ENCODE measurements at regions not wholly inside any gene's neighbourhood (a gene's known extent, or its start where the extent isn't known, plus 50 kb on each side); places are given as distances from the start of the nearest gene placed in this dataset.

DNA sequence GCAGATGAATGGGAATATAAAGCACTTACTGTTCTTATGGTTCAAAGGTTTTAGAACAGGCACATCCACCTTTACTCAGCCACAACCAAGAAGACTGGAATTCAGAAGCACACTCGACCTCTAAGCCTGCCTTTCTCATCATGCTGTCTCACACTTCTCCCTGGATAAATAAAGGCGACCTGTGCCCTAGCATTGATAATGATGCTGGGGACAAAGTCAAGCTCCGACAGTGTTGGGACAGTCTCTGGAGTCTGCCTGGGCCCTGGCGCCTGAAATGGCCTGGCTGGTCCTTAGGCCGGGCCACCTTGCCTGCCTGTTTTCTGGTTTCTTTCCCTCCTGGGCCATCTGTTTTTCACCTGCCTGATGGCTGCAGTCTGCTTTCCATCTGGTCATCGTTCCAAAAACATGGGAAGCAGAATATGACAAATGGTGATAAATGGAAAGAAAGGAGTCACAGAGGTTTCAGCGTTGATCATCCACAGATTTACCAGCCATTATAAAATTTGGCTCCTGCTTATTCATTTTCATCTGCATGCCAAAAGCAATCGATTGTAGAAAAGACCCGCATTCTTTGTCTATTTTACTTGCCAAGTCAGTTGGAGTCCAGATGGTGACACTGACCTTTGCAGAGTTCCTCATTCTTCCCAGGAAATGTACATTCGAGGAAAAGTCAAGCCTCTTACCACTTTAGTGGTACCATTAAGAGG, 91.2 kb upstream of the KCNJ15 start:
- Histone ChIP-seq H3K9me2 (ENCODE audit: insufficient read depth, low read length) (no peaks in the 10 kb centered on the region), H3K36me3 (ENCODE audit: insufficient read depth, low read length) (no peaks in the 10 kb centered on the region), H3K4me3 (ENCODE audit: low read depth, low read length, poor library complexity, severe bottlenecking) (no peak overlapping the region), H3K4me1 (ENCODE audit: insufficient read depth, low read length, poor library complexity, severe bottlenecking) (no peaks in the 10 kb centered on the region), H3K27ac (ENCODE audit: low read depth, low read length, poor library complexity, severe bottlenecking) (no peak overlapping the region), H3K9me3 (ENCODE audit: low read length) (no peaks in the 10 kb centered on the region), H3K4me2 (ENCODE audit: low read length) (no peak overlapping the region), H2AFZ (ENCODE audit: low read length) (no peak overlapping the region), H3K79me2 (ENCODE audit: insufficient read depth, low read depth, low read length) (no peaks in the 10 kb centered on the region), H4K20me1 (ENCODE audit: insufficient read depth, low read length) (no peaks in the 10 kb centered on the region)
- TF ChIP-seq, protein P1, sequence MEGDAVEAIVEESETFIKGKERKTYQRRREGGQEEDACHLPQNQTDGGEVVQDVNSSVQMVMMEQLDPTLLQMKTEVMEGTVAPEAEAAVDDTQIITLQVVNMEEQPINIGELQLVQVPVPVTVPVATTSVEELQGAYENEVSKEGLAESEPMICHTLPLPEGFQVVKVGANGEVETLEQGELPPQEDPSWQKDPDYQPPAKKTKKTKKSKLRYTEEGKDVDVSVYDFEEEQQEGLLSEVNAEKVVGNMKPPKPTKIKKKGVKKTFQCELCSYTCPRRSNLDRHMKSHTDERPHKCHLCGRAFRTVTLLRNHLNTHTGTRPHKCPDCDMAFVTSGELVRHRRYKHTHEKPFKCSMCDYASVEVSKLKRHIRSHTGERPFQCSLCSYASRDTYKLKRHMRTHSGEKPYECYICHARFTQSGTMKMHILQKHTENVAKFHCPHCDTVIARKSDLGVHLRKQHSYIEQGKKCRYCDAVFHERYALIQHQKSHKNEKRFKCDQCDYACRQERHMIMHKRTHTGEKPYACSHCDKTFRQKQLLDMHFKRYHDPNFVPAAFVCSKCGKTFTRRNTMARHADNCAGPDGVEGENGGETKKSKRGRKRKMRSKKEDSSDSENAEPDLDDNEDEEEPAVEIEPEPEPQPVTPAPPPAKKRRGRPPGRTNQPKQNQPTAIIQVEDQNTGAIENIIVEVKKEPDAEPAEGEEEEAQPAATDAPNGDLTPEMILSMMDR (conservative IDR thresholded peaks at IDR 0.05; ENCODE audit: low read length), result no peak
- TF ChIP-seq EZH2phosphoT487 (IDR thresholded peaks at IDR 0.05; ENCODE audit: borderline replicate concordance, low read depth, low read length), result no peak
- no peak for DNase-seq (ENCODE audit: low spot score)
- ChIA-PET CTCF (ENCODE audit: unreplicated experiment) (no interaction called here), POLR2A (interaction anchor here (1.0 kb wide), 1 partner anchor 38 kb away, joined by 3 read pairs; no protein-coding TSS in a partner anchor)
- intact Hi-C loops (cut with micrococcal nuclease; ENCODE audit: unreplicated experiment), result no loop called here
- BruUV-seq (replicated peaks), result no TSS peak

DNA sequence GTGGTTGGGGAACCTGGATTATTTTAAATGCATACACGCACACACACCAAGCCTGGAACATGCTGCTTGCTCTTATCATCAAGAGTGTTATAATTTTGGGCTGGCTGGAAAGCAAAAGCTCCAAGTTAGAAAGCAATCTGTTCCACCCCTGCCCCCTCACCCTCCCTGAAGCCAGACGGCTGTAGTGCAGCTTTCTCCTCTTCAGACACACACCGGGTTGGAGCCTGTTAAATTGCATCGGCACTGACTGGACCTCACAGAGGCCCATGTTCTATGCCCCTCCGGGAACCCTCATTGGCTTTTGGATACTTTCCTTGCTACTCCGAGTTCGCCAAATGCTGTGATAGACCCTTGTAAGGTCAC, 90.6 kb upstream of the KCNJ15 start:
- H3K4me1 ChIP-seq (ENCODE audit: insufficient read depth, low read length, poor library complexity, severe bottlenecking), result no peaks in the 10 kb centered on the region
- intact Hi-C loops (cut with micrococcal nuclease; ENCODE audit: unreplicated experiment), result no loop called here
- POLR2A ChIA-PET, result interaction anchor here (1.0 kb wide), 1 partner anchor 37 kb away, joined by 3 read pairs; no protein-coding TSS in a partner anchor
- no TSS peak for BruUV-seq (replicated peaks)
- H3K79me2 ChIP-seq (ENCODE audit: insufficient read depth, low read depth, low read length), result no peaks in the 10 kb centered on the region
- H3K4me3 ChIP-seq (ENCODE audit: low read depth, low read length, poor library complexity, severe bottlenecking), result no peak overlapping the region
- H3K4me2 ChIP-seq (ENCODE audit: low read length), result no peak overlapping the region
- TF ChIP-seq, protein P1 (conservative IDR thresholded peaks at IDR 0.05; ENCODE audit: low read length), result no peak
- TF ChIP-seq EZH2phosphoT487 (IDR thresholded peaks at IDR 0.05; ENCODE audit: borderline replicate concordance, low read depth, low read length), result no peak
- H3K27ac ChIP-seq (ENCODE audit: low read depth, low read length, poor library complexity, severe bottlenecking), result no peak overlapping the region
- CTCF ChIA-PET (ENCODE audit: unreplicated experiment), result no interaction called here
- no peaks in the 10 kb centered on the region for H4K20me1 ChIP-seq (ENCODE audit: insufficient read depth, low read length)
- H3K36me3 ChIP-seq (ENCODE audit: insufficient read depth, low read length), result no peaks in the 10 kb centered on the region
- no peaks in the 10 kb centered on the region for H3K9me3 ChIP-seq (ENCODE audit: low read length)
- no peak overlapping the region for H2AFZ ChIP-seq (ENCODE audit: low read length)
- no peaks in the 10 kb centered on the region for H3K9me2 ChIP-seq (ENCODE audit: insufficient read depth, low read length)
- DNase-seq (ENCODE audit: low spot score), result no peak

DNA sequence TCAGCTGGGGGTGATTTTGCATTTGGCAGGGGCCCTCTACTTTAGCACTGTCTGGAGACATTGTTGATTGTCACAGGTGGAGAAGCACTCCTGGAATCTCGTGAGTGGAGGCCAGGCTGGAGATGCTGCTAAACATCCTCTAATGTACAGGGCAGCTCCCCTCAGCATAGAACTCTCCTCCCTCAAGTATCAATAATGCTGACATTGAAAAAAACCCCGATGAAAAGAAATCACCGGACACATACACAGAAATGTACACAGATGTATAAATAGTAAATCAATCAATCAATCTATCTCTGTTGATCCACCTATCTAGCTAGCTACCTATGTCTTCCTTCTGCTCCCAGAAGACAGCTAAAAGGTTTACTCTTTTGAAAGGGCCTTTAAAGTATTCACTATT, 89.4 kb upstream of the KCNJ15 start:
- intact Hi-C loops (cut with micrococcal nuclease; ENCODE audit: unreplicated experiment), result no loop called here
- Histone ChIP-seq H3K9me3 (ENCODE audit: low read length) (no peaks in the 10 kb centered on the region), H3K4me1 (ENCODE audit: insufficient read depth, low read length, poor library complexity, severe bottlenecking) (no peaks in the 10 kb centered on the region), H3K4me2 (ENCODE audit: low read length) (no peak overlapping the region), H3K79me2 (ENCODE audit: insufficient read depth, low read depth, low read length) (no peaks in the 10 kb centered on the region), H3K9me2 (ENCODE audit: insufficient read depth, low read length) (no peaks in the 10 kb centered on the region), H3K36me3 (ENCODE audit: insufficient read depth, low read length) (no peaks in the 10 kb centered on the region), H2AFZ (ENCODE audit: low read length) (no peak overlapping the region), H3K27ac (ENCODE audit: low read depth, low read length, poor library complexity, severe bottlenecking) (no peak overlapping the region), H4K20me1 (ENCODE audit: insufficient read depth, low read length) (no peaks in the 10 kb centered on the region), H3K4me3 (ENCODE audit: low read depth, low read length, poor library complexity, severe bottlenecking) (no peak overlapping the region)
- DNase-seq (ENCODE audit: low spot score), result no peak
- TF ChIP-seq, protein P1 (conservative IDR thresholded peaks at IDR 0.05; ENCODE audit: low read length), result no peak
- no peak for TF ChIP-seq EZH2phosphoT487 (IDR thresholded peaks at IDR 0.05; ENCODE audit: borderline replicate concordance, low read depth, low read length)
- no TSS peak for BruUV-seq (replicated peaks)
- ChIA-PET CTCF (ENCODE audit: unreplicated experiment) (no interaction called here), POLR2A (no interaction called here)

Measured in OCI-LY7 (cell line).